ENCODE measurements at regions not wholly inside any gene's neighbourhood (a gene's known extent, or its start where the extent isn't known, plus 50 kb on each side); places are given as distances from the start of the nearest gene placed in this dataset.

DNA sequence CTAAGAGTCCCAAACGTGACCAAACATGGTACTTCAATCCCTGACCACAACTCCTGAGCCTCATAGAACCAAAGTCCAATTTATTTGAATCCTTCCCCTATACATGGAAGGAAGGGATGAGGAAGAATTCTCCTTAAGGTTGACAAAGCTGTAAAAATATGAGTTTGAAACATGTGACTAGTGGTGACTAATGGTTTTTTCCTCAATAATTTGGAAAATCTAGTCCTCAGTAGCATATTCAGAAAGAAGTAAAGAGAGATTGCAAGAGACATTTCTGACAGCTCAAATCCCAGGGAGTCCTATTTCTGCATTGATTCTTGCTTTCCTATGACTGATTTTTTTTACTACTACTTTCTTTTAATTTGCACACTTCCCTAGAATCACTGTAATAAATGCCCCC is 443.7 kb downstream of the FRK start:
- H3K36me3 ChIP-seq: no peaks in the 10 kb centered on the region
- no peak for DNase-seq
- TF ChIP-seq, protein P1, sequence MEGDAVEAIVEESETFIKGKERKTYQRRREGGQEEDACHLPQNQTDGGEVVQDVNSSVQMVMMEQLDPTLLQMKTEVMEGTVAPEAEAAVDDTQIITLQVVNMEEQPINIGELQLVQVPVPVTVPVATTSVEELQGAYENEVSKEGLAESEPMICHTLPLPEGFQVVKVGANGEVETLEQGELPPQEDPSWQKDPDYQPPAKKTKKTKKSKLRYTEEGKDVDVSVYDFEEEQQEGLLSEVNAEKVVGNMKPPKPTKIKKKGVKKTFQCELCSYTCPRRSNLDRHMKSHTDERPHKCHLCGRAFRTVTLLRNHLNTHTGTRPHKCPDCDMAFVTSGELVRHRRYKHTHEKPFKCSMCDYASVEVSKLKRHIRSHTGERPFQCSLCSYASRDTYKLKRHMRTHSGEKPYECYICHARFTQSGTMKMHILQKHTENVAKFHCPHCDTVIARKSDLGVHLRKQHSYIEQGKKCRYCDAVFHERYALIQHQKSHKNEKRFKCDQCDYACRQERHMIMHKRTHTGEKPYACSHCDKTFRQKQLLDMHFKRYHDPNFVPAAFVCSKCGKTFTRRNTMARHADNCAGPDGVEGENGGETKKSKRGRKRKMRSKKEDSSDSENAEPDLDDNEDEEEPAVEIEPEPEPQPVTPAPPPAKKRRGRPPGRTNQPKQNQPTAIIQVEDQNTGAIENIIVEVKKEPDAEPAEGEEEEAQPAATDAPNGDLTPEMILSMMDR (IDR thresholded peaks at IDR 0.05; ENCODE audit: low read depth, low read length): no peak
- H3K27ac ChIP-seq: no peak overlapping the region
- no peaks in the 10 kb centered on the region for H3K9me3 ChIP-seq (ENCODE audit: severe bottlenecking)
- H3K27me3 ChIP-seq (ENCODE audit: insufficient read depth, low read depth, severe bottlenecking): no peaks in the 10 kb centered on the region
- H3K4me3 ChIP-seq (ENCODE audit: low read depth, low read length): no peak overlapping the region

DNA sequence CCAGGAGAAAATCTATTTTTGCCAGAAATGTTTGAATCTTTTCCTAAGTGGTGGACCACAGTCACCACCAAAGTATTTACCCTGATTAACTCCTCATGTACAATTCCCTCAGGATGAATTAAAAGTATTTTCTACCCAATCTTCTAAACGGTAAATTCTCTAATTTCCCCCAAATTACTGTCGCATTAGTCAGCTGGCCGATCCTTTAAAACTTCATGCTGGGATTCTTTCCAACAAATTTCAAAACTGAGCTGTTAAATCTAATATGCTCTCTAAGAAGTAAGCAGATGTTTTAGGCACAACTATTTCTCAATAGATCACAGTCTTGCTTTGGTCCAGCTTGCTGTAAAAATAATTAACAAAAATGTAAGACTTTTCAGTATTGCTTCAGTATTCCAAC is 447.2 kb downstream of the FRK start:
- TF ChIP-seq, protein P1 (IDR thresholded peaks at IDR 0.05; ENCODE audit: low read depth, low read length): no peak
- Histone ChIP-seq H3K4me3 (ENCODE audit: low read depth, low read length) (no peak overlapping the region), H3K27me3 (ENCODE audit: insufficient read depth, low read depth, severe bottlenecking) (no peaks in the 10 kb centered on the region), H3K36me3 (no peaks in the 10 kb centered on the region), H3K27ac (no peak overlapping the region), H3K9me3 (ENCODE audit: severe bottlenecking) (no peaks in the 10 kb centered on the region)
- no peak for DNase-seq

DNA sequence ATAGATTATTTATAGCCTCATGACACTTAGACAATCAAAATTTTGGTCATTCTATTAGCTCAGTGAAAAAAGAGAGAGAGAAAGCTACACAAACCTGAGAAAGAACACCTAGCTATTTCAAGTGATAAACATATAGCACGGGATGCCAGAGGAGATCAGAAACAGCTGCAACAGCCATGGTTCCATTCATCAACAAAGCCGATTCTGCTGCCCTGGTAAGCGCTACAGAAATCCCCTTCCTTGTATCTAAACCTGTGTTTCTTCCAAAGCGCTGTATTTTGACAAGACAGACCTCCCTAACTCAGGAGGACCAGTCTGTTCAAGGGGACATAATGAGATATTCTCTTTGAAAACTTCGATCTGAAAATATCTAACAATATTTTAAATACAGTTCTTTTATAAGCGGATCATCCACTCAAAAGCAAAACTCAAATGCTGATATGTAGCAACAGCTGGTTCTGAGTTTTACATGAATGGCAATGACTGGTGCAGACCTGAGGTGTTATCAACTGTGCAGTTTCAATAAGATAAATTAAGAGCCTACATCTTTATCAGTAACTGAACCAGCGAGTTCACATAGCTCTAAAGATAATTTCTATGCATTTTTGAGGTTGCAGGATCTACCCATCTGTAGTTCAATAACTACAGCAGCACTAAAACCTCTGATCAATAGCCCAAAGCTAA is 447.8 kb downstream of the FRK start:
- H3K27ac ChIP-seq: no peak overlapping the region
- no peak overlapping the region for H3K4me3 ChIP-seq (ENCODE audit: low read depth, low read length)
- TF ChIP-seq, protein P1 (IDR thresholded peaks at IDR 0.05; ENCODE audit: low read depth, low read length): no peak

DNA sequence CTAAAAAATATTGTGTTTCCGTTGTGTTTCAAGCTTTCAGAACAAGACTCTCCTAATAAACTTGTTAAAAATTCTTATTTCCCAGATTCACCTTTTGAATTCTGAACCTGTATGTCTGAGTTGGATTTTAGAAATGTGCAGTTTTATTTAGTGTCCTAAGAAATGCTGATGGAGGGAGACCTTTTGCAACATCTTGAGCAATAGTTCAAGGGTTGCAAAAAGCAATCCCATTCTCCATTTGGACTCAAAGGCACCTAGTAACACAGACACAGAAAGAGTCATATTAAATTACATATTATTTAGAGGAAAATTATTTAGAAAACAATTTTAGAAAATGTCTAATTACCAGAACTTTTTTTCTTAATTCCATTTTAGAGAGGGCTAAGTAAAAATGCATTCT is 448.5 kb downstream of the FRK start:
- Histone ChIP-seq H3K36me3 (no peaks in the 10 kb centered on the region), H3K4me3 (ENCODE audit: low read depth, low read length) (no peak overlapping the region), H3K27me3 (ENCODE audit: insufficient read depth, low read depth, severe bottlenecking) (no peaks in the 10 kb centered on the region), H3K9me3 (ENCODE audit: severe bottlenecking) (no peaks in the 10 kb centered on the region), H3K27ac (no peak overlapping the region)
- no peak for DNase-seq
- TF ChIP-seq, protein P1 (IDR thresholded peaks at IDR 0.05; ENCODE audit: low read depth, low read length): no peak

More for the DNA sequence above, 447.8 kb downstream of the FRK start:
- H3K27me3 ChIP-seq (ENCODE audit: insufficient read depth, low read depth, severe bottlenecking): no peaks in the 10 kb centered on the region
- no peaks in the 10 kb centered on the region for H3K36me3 ChIP-seq
- no peak for DNase-seq
- H3K9me3 ChIP-seq (ENCODE audit: severe bottlenecking): no peaks in the 10 kb centered on the region

DNA sequence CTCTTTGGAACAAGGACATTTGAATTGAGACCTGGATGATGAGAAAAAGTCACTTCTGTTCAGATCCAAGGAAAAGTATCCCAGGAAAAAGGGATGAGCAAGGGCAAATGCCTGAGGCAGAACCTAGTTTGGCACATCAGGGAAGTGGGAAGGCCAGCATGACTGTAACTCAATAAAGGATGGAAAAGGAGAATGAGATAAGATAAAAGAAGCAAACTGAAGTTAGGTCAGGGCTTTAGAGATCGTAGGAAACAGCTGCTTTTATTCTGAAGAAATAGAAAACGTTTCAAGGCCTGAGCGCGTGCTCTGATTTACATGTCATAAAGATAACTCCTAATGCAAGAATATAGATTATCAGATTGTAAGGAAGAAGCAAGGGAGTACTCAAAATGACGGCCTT is 450.0 kb downstream of the FRK start:
- Histone ChIP-seq H3K36me3 (no peaks in the 10 kb centered on the region), H3K4me3 (ENCODE audit: low read depth, low read length) (no peak overlapping the region), H3K27me3 (ENCODE audit: insufficient read depth, low read depth, severe bottlenecking) (no peaks in the 10 kb centered on the region), H3K9me3 (ENCODE audit: severe bottlenecking) (no peaks in the 10 kb centered on the region), H3K27ac (no peak overlapping the region)
- no peak for DNase-seq
- TF ChIP-seq, protein P1 (IDR thresholded peaks at IDR 0.05; ENCODE audit: low read depth, low read length): no peak

DNA sequence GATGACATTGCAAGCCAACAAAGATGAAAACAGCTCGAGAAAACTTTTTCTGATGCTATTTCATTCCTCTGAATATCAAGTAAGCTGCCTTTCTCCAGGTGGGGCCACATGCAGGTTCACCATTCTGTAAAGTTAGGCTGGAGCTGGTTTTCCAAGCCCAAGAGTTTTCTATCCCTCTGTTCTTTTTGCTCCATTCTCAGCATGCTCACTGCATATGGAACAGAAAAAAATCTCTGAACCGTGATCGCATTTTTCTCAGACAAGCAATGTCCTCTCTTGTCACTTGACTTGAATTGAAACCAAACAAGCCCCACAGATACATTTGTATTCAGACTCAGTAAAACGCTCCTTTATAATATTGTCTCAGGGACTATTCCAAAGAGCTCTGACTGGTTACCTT is 451.6 kb downstream of the FRK start:
- DNase-seq: no peak
- Histone ChIP-seq H3K27me3 (ENCODE audit: insufficient read depth, low read depth, severe bottlenecking) (no peaks in the 10 kb centered on the region), H3K4me3 (ENCODE audit: low read depth, low read length) (no peak overlapping the region), H3K36me3 (no peaks in the 10 kb centered on the region), H3K27ac (no peak overlapping the region), H3K9me3 (ENCODE audit: severe bottlenecking) (no peaks in the 10 kb centered on the region)
- TF ChIP-seq, protein P1 (IDR thresholded peaks at IDR 0.05; ENCODE audit: low read depth, low read length): no peak

All from WERI-Rb-1 (cell line).